ENCODE measurements at regions not wholly inside any gene's neighbourhood (a gene's known extent, or its start where the extent isn't known, plus 50 kb on each side); places are given as distances from the start of the nearest gene placed in this dataset.
A peak's percentile ranks its signal among the peaks of the same experiment; 100 is the strongest.
"Not testable (repeated sequence)": the region's sequence is repeated elsewhere in the genome, so short reads cannot be mapped to it uniquely, and the experiment has no call there.

- no peak for DNase-seq
Observed at GRCh38 chrX:115357326-115358120, 68.0 kb downstream of the LUZP4 start.

- not testable (repeated sequence) for DNase-seq
Observed at GRCh38 chrX:115359508-115359907, 70.0 kb downstream of the LUZP4 start.

GRCh38 chrX:115360220-115360781 is 70.8 kb downstream of the LUZP4 start:
- DNase-seq: no peak

- DNase-seq: no peak
Observed at GRCh38 chrX:115362334-115363095, 73.0 kb downstream of the LUZP4 start.

- DNase-seq: peak; percentile 94
Observed at GRCh38 chrX:115363372-115363771, 73.9 kb downstream of the LUZP4 start.

- no peak for DNase-seq
Observed at GRCh38 chrX:115363897-115364296, 74.4 kb downstream of the LUZP4 start.

GRCh38 chrX:115364670-115365069 is 75.2 kb downstream of the LUZP4 start:
- no peak for DNase-seq

GRCh38 chrX:115366535-115366934 is 77.0 kb downstream of the LUZP4 start:
- DNase-seq: no peak

GRCh38 chrX:115367455-115367854 is 77.9 kb downstream of the LUZP4 start:
- no peak for DNase-seq

GRCh38 chrX:115367951-115368350 is 78.4 kb downstream of the LUZP4 start:
- no peak for DNase-seq

GRCh38 chrX:115368876-115369275 is 79.4 kb downstream of the LUZP4 start:
- no peak for DNase-seq

- DNase-seq: no peak
Observed at GRCh38 chrX:115372152-115372551, 82.6 kb downstream of the LUZP4 start.

GRCh38 chrX:115373308-115373707 is 83.8 kb downstream of the LUZP4 start:
- DNase-seq: no peak

GRCh38 chrX:115378471-115378870 is 89.0 kb downstream of the LUZP4 start:
- DNase-seq: no peak

GRCh38 chrX:115387327-115387726 is 97.8 kb downstream of the LUZP4 start:
- no peak for DNase-seq

- DNase-seq: no peak
Observed at GRCh38 chrX:115388879-115389278, 99.4 kb downstream of the LUZP4 start.

- no peak for DNase-seq
Observed at GRCh38 chrX:115390078-115390477, 100.6 kb downstream of the LUZP4 start.

GRCh38 chrX:115392031-115392430 is 102.5 kb downstream of the LUZP4 start:
- no peak for DNase-seq

- no peak for DNase-seq
Observed at GRCh38 chrX:115392871-115393270, 103.4 kb downstream of the LUZP4 start.

- DNase-seq: no peak
Observed at GRCh38 chrX:115393271-115393670, 103.8 kb downstream of the LUZP4 start.

- DNase-seq: not testable (repeated sequence)
Observed at GRCh38 chrX:115394806-115395205, 105.3 kb downstream of the LUZP4 start.

- no peak for DNase-seq
Observed at GRCh38 chrX:115399306-115399705, 109.8 kb downstream of the LUZP4 start.

GRCh38 chrX:115400960-115401359 is 111.4 kb downstream of the LUZP4 start:
- DNase-seq: no peak

GRCh38 chrX:115402299-115402698 is 112.8 kb downstream of the LUZP4 start:
- DNase-seq: no peak

Data from NCI-H2081 treated with DMSO at 0.1 percent for 48 hours (cell line).